Retinal pigment epithelial cell (primary cell): ENCODE measurements at regions not wholly inside any gene's neighbourhood (a gene's known extent, or its start where the extent isn't known, plus 50 kb on each side); places are given as distances from the start of the nearest gene placed in this dataset.

Experiments used
- DNase-seq: peaks from one replicate; pipeline ENCODE4 v3.0.0-alpha.2; 2010; ENCODE audit warnings: low read depth
- H3K4me3 ChIP-seq: 2 replicates; pipeline ENCODE4 v1.5.1; 2011; ENCODE audit warnings: mild to moderate bottlenecking, low read length, control low read depth, moderate library complexity
- TF ChIP-seq, protein P1 (sequence below): conservative IDR thresholded peaks from 2 replicates; pipeline ENCODE4 v1.5.1; 2011; ENCODE audit warnings: low read depth, low read length, control low read depth, inconsistent platforms

- TF ChIP-seq, protein P1, sequence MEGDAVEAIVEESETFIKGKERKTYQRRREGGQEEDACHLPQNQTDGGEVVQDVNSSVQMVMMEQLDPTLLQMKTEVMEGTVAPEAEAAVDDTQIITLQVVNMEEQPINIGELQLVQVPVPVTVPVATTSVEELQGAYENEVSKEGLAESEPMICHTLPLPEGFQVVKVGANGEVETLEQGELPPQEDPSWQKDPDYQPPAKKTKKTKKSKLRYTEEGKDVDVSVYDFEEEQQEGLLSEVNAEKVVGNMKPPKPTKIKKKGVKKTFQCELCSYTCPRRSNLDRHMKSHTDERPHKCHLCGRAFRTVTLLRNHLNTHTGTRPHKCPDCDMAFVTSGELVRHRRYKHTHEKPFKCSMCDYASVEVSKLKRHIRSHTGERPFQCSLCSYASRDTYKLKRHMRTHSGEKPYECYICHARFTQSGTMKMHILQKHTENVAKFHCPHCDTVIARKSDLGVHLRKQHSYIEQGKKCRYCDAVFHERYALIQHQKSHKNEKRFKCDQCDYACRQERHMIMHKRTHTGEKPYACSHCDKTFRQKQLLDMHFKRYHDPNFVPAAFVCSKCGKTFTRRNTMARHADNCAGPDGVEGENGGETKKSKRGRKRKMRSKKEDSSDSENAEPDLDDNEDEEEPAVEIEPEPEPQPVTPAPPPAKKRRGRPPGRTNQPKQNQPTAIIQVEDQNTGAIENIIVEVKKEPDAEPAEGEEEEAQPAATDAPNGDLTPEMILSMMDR: no peak
- H3K4me3 ChIP-seq: no peak overlapping the region
- no peak for DNase-seq
Measured at GRCh38 chrX:776061-776460, 145.5 kb downstream of the SHOX start.

- TF ChIP-seq, protein P1: no peak
- no peak for DNase-seq
- H3K4me3 ChIP-seq: no peak overlapping the region
Measured at GRCh38 chrX:774536-774935, 143.9 kb downstream of the SHOX start.

GRCh38 chrX:773292-774025 lies 142.9 kb downstream of the SHOX start:
- H3K4me3 ChIP-seq: no peak overlapping the region
- TF ChIP-seq, protein P1: no peak
- no peak for DNase-seq

DNA sequence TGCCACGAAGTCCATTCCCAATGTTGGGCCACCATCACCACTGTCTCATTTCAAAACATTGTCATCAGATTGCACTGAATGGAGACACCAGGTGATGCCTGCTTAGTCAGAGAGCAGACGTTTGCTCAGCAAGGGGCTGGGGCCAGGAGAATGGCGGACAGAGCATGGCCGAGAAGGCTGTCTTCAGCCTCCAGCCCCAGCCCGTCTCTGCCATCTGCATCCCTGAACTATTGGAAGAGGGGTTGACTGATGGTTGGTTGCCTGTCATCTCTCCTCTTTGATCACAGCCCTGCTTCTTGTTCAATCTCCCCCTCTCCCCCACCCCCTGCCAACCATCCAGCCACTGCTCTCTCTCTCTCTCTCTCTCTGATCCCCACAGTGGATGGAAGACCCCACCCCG lies 140.9 kb downstream of the SHOX start:
- DNase-seq: no peak
- TF ChIP-seq, protein P1: no peak
- H3K4me3 ChIP-seq: no peak overlapping the region

- TF ChIP-seq, protein P1: no peak
- no peak overlapping the region for H3K4me3 ChIP-seq
- no peak for DNase-seq
Measured at GRCh38 chrX:769796-770195, 139.2 kb downstream of the SHOX start.

- H3K4me3 ChIP-seq: no peak overlapping the region
- TF ChIP-seq, protein P1: no peak
- no peak for DNase-seq
Measured at GRCh38 chrX:768596-768995, 138.0 kb downstream of the SHOX start.

GRCh38 chrX:758917-759316 lies 128.3 kb downstream of the SHOX start:
- H3K4me3 ChIP-seq: no peak overlapping the region
- no peak for DNase-seq
- TF ChIP-seq, protein P1: no peak
